GM18517 (cell line): ENCODE measurements at regions not wholly inside any gene's neighbourhood (a gene's known extent, or its start where the extent isn't known, plus 50 kb on each side); places are given as distances from the start of the nearest gene placed in this dataset.
"Not testable (repeated sequence)": the region's sequence is repeated elsewhere in the genome, so short reads cannot be mapped to it uniquely, and the experiment has no call there.

ENCODE experiments used
- ATAC-seq: cut with Tn5 transposase; IDR thresholded peaks from one replicate; pipeline ENCODE4 v1.9.1; 2021; ENCODE audit warnings: mild to moderate bottlenecking, moderate library complexity; ENCODE audit not compliant: unreplicated experiment

DNA sequence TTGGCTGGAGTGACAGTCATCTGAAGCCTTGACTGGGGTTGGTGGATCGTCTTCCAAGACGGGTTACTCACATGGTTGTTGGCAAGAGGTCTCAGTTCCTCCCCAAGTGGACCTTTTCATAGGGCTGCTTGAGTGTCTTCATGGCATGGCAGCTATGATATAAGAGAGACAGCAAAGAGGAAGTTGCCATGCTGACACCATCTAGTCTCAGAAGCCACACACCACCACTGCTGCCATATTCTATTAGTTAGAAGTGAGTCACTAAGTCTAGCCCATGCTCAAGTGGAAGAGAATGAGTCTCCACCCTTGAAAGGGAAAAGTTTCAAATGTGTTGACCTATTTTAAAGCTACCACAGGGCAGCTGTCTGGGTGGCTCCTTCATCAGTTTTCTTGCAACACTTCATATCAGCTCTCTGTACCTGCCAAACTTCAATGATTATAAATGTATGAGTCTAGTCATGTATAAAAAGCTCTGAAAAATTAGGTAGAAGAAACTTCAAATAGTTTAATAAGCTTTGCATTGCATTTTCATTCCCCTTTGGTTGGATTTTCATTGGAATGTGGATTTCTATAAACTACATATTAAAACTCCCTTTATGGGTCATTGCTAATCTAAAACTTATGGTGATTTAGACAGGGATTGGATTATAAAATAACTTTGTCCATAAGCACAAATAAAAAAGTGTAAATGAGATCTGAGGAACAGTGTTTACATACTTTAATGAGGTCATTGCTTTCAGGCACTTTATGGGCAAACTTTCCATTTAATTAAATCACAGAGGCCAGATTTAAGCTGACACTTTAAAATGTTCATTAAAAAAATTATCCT lies 68.0 kb upstream of the ATXN3L start:
- peak; percentile 51 for ATAC-seq

DNA sequence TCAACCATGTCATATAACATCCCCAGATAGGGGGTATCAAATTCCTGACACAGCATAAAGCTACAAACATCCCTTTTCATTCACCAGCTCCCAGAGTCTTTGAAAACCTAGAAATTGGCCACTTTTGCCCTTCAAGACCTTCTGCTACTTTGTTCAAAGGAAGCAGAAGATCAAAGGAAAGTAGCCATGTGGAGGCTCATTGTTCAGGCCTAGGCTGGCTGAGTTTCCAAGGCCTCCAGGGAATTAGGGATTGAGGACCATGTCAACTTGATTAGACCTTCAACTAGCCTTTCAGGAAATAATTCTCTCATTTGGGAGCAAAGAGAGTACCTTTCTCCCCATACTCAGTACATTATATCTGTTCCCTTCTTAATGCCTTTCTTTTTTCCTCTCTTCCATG lies 66.8 kb upstream of the ATXN3L start:
- ATAC-seq = no peak

DNA sequence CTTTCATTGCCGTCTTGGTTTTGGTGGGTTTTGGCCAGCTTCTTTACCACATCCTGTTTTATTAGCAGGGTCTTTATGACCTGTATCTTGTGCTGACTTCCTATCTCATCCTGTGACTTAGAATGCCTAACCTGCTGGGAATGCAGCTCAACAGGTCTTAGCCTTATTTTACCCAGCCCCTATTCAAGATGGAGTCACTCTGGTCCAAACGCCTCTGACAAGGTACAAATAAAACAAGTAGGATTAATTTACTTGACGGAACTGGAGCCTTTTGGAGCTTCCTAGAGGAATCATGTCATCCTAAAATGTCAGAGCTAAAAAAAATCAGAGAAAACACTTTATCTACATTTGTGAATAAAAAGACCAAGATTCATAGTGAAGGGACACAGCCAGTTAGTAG lies 66.2 kb upstream of the ATXN3L start:
- ATAC-seq = no peak

DNA sequence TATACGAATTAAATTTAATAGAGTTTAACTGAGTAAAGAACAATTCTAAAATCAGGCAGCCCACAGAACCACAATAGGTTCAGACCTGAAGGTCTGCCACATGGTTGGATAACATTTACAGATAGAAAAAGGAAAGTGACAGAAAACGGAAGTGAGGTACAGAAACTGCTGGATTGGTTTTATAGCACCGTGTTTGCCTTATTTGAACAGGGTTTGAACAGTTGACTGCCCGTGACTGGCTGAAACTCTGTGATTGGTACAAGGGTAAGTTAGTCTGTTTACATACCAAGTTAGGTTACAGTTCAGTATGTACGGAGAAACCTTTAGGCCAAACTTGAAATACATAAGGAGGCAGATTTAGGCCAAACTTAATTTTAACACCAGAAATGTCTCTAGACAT lies 64.1 kb upstream of the ATXN3L start:
- ATAC-seq = no peak

DNA sequence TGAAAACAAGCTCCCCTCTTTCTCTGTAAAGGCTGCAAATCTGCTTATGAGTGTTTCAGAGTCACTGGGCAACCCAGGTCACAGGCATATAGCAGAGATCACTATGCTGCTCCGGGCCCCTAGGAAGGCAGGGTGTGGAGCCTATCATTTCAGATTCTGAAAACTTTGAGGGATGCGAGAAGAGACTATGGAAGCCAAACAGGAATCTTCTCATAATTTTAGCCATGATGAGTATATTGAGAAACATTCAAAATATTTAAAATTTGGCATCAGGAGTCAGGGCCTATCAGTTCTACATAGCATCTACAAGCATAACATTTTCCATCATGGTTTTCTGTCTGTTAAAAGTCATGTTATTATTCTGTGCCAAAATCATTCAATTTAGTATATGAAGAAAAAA lies 61.7 kb upstream of the ATXN3L start:
- no peak for ATAC-seq

DNA sequence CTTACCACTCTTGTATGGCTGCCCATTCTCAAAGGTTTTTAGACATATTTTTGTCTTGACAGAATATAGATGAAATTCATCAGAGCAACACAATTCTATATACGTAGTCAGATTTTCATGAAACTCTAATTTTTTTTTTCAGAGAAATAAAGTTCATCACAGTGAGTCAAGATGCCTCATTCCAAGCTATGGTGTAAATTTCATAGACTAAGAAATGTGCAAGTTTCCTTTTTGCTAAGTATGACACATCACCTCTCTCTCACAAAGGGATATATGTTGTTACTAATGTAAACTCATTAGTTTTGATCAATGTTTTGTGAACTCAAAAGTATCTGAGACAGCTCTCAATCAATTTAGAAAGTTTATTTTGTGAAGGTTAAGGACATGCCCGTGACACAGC lies 60.4 kb upstream of the ATXN3L start:
- ATAC-seq = no peak

DNA sequence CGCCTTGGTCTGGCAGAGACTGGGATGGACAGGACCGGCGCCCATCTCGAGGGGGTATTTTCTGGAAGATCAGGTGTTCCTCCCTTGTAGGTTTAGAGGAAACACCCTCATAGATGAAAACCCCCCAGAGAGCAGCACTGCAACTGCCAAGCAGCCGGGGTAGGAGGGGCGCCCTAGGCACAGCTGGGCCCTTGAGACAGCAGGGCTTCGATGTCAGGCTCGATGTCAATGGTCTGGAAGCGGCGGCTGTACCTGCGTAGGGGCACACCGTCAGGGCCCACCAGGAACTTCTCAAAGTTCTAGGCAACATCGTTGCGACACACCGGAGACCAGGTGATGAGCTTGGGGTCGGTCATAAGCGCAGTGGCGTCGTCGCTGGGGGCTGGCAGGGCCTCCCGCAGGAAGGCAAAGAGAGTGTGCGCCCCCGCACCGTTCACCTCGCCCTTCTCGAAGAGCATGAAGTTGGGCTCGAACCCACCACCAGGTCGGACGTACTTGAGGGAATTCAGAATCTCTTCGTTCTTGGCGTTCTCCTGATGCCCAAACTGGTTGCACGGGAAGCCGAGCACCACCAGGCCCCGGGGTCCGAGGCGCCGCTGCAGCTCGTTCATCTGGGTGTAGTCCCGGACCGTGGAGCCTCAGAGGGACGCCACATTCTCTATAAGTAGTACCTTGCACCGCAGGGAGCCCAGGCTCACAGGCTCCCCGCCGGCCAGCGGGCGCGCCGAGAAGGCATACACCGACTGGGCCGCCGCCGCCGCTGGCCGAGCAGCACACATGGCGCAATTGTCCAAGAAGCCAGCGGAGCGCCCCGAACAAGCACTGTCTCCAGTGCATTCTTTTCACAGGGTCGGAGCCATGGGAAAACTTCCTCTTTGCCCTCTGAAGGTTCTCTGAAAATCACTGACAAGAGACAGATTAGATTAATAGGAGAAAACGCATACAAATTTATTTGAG lies 59.0 kb upstream of the ATXN3L start:
- not testable (repeated sequence) for ATAC-seq

DNA sequence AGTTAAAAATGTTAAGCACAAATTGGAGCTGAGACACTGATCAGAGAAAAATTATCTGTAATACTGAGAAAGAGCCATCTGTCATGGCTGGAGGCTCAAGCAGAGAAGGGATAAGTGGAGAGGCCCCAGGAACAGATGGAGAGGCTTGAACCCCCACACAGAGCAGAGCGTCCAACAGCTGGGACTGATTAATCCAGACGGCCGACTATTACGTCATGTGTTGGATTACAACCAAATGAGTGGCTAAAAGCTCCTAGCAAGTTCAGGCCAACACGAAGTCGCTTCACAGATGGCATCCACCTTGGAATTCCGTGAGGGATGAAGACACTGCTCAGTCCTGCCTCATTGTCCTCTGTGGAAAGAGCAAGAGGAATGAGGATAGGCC lies 57.7 kb upstream of the ATXN3L start:
- ATAC-seq = no peak

DNA sequence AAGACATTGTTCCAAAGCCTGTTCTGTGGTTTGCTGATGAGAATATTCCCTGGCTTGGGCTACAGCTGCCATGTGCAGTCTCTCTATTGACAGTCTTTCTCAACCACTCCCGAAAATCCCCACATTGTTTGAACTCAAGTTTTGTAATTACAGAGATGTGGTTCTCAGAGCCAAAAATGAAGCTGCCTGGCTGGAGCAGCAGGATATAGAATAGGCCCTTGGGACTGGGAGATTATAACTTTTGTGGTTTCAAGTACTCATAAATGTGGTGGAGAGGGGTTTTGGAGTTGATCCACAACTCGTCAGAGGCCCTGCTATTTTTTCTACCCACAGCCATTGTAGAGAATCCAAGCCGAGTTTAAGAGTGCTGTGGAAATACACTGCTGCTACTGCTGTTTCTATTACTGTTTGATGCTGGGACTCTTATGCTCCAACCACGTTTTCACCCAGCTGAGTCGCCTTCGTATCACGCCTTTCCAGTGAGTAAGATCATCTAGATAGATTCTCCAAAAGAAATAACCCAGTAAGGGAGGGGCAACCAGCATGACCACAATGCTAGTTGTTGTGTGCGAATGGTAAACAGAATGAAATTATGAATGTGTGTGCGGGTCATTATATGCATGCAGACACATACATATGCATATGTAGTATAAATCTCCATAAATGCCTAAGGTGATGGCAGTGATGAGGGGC lies 57.1 kb upstream of the ATXN3L start:
- no peak for ATAC-seq

DNA sequence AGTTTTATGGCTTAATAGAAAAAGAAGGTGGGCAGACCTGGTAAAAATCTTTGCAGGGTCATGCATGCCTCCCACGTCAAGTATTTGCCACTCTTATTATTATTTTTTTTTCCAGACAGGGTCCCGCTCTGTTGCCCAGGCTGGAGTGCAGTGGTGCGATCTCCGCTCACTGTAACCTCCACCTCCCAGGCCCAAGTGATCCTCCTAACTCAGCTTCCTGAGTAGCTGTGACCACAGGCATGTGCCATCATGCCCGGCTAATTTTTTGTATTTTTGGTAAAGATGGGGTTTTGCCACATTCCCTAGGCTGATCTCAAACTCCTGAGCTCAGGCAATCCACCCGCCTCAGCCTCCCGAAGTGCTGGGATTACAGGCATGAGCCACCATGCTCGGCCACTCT lies 55.7 kb upstream of the ATXN3L start:
- not testable (repeated sequence) for ATAC-seq

DNA sequence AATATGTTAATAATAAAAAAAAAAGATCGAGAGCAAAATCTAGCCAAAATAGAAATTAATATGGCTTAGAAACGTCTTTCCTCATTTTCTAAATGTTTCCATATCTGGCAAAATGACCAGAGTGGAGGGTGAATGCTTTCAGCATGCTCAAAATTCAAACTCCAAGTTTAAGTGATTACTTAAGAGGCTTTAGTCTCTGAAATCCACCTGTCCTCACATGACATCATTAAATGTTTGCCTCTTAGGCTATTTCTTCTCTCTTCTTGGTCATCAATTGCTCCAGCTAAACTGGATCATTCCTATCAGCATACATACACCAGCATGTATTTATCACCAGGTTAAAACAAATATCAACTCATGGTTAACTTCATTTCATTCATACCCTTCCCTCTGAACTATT lies 54.5 kb upstream of the ATXN3L start:
- ATAC-seq = no peak

DNA sequence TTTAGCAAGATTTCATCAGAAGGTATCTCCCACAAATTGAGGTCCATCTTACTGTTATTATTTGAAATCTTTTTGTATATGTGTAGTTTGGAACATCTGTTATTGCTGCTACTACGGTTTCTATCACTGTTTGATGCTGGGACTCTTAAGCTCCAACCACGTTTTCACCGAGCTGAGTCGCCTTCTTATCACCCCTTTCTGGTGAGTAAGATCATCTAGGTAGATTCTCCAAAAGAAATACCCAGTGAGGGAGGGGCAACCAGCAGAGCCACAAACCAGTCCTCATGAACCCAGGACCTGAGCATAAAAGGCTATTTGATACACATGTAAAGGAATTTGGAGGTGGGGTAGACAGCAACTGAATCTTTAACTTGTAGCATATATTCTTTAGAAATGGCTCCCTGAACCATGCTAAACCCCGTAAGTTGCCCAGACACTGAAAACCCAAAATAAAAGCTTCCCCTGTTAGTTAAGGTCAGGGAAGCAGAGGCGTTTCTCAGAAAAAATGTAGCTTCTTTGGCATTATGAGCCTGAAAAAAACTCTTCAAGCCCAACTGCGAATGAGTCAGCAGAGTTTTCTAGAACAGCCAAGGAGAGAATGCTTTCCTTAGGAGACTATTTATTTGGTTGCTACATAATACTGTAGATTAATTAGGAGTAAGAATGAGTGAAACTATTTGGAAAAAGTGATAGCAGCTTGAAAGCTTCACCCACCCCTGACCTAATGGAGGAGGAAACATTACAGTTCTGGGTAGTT lies 53.8 kb upstream of the ATXN3L start:
- ATAC-seq = no peak

DNA sequence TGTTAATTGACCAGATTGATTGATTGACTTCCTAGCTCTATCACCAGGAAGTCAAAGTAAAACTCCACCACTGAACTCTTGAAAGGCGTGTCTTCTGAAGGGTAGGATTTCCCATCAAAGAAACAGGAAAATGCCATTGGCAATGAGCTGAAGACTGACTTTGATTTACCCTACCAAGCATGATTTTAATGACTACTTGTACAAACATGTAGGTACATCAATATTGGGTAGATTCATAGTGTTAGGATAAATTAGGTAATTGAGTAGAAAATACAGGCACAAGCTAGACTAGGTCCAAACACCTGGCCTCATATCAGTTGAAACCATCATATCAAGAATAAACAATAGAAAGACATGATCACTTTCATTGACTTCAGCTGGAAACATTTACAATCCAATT lies 53.2 kb upstream of the ATXN3L start:
- no peak for ATAC-seq

DNA sequence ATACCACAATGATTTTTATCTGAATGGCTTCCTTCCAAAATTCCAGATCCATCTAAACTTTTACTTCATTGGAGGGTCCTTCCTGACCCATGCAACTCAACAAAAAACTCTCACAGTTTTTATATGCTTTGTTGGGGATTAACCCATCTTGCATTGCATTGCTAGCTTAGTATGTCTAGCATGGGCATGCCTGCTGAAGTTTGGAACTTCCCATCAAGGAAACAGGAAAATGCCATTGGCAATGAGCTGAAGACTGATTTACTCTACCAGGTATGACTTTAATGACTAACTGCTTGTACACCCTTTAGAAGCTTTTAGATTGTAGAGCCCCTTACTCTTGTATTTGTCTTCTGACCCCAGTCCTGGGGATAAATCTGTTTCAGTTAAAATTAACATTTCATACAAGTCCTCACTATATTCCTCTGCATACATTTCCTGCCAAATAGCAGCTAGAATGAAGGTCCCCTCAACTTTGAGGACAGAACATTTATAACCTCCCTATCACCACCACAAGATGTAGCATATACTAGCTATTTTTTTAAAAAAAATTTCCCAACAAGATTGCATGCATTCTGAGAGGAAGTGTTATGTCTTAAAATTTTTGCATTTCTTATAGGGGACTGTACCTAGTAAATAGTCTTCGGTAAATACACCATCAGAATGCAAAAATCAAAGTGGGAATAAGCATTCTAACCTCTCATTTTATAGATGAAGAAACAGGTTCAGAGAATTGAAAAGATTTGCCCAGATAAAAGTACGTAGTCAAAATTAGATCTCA lies 52.5 kb upstream of the ATXN3L start:
- no peak for ATAC-seq

DNA sequence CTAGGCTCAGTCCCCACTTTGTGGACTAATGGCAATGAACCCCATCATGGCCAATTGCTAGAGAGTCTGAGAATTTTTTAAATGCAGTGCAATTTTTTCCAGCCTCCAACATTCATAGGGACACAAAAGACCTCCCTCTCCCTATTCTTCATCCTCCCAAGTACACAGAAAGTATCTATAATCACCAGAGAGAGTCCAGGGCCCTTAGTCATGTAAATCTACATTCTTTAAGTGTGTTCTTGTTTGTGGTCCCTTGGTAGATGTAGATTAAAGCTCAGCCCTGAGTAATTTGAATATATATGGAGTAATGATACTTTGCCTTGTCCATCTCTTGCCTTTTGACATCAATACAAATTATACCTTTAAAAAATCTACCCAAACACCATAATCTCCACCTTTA lies 51.3 kb upstream of the ATXN3L start:
- ATAC-seq = no peak

DNA sequence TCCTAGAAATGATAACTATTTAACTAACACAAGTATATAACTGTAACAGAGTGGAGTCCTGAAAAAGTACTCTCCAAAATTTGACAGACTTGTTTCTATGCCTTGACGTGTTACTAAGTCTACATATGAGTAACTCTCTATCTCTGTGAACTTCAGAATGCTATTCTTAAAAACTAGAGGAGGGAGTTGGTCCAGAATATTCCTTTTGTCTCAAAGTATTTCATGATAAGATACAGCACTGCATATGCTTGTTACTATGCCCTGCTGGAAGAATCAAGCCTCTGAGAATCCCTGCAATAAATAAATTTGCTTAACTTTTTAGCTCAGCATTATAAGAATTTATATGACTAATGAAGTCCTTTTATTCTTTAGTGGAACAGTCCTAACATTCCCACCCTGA lies 50.9 kb upstream of the ATXN3L start:
- no peak for ATAC-seq
